ENCODE measurements at regions not wholly inside any gene's neighbourhood (a gene's known extent, or its start where the extent isn't known, plus 50 kb on each side); places are given as distances from the start of the nearest gene placed in this dataset.

DNA sequence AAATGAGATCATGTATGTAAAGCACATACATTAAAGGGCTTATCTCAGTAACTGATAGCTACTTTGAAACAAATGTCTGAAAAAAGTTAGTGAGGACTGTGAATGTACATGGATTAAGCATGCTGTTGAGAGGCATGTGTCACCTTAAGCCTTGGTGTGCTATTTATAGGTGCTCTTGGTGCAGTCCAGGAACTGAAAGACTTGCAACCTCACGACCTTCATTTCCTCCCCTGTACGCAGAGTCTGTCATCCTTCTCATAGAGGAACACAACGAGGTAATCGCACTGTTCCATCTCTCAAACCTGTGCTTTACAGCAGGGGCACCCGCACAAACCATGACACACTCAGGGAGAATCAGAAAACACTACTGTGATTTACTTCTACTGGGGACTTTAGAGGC lies 65.6 kb downstream of the UFM1 start:
- Histone ChIP-seq H3K36me3 (no peaks in the 10 kb centered on the region), H3K4me1 (no peaks in the 10 kb centered on the region), H3K4me3 (no peak overlapping the region), H3K27me3 (no peaks in the 10 kb centered on the region), H3K27ac (no peak overlapping the region), H3K9me3 (no peaks in the 10 kb centered on the region)
- DNase-seq, result no peak
- WGBS, 2 donors, result 25 to 34% methylated on average over 5 of the region's 5 CpGs
- TF ChIP-seq, protein P1, sequence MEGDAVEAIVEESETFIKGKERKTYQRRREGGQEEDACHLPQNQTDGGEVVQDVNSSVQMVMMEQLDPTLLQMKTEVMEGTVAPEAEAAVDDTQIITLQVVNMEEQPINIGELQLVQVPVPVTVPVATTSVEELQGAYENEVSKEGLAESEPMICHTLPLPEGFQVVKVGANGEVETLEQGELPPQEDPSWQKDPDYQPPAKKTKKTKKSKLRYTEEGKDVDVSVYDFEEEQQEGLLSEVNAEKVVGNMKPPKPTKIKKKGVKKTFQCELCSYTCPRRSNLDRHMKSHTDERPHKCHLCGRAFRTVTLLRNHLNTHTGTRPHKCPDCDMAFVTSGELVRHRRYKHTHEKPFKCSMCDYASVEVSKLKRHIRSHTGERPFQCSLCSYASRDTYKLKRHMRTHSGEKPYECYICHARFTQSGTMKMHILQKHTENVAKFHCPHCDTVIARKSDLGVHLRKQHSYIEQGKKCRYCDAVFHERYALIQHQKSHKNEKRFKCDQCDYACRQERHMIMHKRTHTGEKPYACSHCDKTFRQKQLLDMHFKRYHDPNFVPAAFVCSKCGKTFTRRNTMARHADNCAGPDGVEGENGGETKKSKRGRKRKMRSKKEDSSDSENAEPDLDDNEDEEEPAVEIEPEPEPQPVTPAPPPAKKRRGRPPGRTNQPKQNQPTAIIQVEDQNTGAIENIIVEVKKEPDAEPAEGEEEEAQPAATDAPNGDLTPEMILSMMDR (IDR thresholded peaks at IDR 0.05), result no peak
- no peak for TF ChIP-seq EP300 (IDR thresholded peaks at IDR 0.05)
- TF ChIP-seq POLR2A (IDR thresholded peaks at IDR 0.05), result no peak
- TF ChIP-seq POLR2AphosphoS5 (IDR thresholded peaks at IDR 0.05), result no peak
- ATAC-seq (ENCODE audit: low FRiP score in 2 of 2), result no peak

DNA sequence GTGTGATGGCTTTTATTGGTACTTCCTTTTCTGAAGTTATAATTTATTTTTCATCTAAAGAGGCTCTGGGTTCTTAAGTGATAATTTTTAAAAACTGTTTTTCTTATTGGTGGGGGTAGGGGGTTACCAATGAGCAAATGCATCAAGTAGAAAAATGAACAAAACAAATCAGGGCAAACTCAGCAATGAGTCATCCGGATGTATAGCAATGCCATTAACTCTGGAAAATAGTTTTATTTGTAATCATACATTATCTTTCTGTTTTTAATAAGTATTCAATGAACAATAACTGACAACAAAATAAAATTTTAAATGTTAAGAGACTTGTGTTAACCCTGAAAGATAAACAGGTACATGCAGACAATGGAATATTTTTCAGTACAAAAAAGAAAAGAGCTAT lies 67.6 kb downstream of the UFM1 start:
- H3K36me3 ChIP-seq, result no peaks in the 10 kb centered on the region
- 88 to 94% methylated on average over 1 of the region's 1 CpG for WGBS, 2 donors
- no peak overlapping the region for H3K4me3 ChIP-seq
- no peaks in the 10 kb centered on the region for H3K27me3 ChIP-seq
- no peak overlapping the region for H3K27ac ChIP-seq
- H3K4me1 ChIP-seq, result no peaks in the 10 kb centered on the region
- DNase-seq (no peak), ATAC-seq (ENCODE audit: low FRiP score in 2 of 2) (no peak)
- H3K9me3 ChIP-seq, result no peaks in the 10 kb centered on the region
- TF ChIP-seq, protein P1 (IDR thresholded peaks at IDR 0.05), result no peak
- no peak for TF ChIP-seq EP300 (IDR thresholded peaks at IDR 0.05)
- no peak for TF ChIP-seq POLR2A (IDR thresholded peaks at IDR 0.05)
- no peak for TF ChIP-seq POLR2AphosphoS5 (IDR thresholded peaks at IDR 0.05)

DNA sequence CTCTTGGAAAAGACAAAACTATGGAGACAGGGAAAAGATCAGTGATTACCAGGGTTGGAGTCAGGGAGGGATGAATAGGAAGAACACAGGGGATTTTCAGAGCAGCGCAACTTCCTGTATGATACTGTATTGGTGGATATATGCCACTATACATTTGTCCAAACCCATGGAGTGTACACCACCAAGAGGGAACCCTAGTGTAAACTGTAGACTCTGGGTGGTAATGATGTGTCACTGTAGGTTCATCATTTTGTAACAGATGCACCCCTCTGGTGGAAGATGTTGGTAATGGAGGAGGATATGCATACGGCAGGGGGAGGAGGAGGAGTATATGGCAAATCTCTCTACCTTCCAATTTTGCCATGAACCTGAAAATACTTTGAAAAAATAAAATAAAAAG lies 68.1 kb downstream of the UFM1 start:
- no peaks in the 10 kb centered on the region for H3K27me3 ChIP-seq
- H3K36me3 ChIP-seq, result no peaks in the 10 kb centered on the region
- no peaks in the 10 kb centered on the region for H3K9me3 ChIP-seq
- WGBS, 2 donors, result 72 to 75% methylated on average over 2 of the region's 2 CpGs
- DNase-seq (no peak), ATAC-seq (ENCODE audit: low FRiP score in 2 of 2) (no peak)
- no peak overlapping the region for H3K27ac ChIP-seq
- TF ChIP-seq, protein P1 (IDR thresholded peaks at IDR 0.05), result peak in 2 of 6 experiments; percentile 10 to 16
- TF ChIP-seq POLR2A (IDR thresholded peaks at IDR 0.05), result no peak
- no peaks in the 10 kb centered on the region for H3K4me1 ChIP-seq
- H3K4me3 ChIP-seq, result no peak overlapping the region

DNA sequence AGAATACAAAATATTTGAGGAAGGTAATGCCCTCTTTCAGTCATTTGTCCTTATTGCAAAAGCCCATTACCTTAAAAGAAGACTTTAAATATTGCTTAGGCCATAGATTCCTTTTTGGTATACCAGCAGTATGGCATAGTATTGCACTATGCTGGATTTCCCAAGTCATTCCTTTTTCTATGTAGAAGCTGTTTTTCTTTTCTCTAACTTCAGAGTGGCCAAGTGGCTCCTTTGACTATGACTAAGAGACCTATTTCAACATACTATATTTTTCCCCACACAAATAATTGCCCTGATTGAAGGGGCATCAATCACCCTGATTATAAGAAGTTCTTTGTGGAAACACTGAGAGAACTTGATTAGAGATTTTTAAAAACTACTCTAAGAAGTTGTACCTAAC lies 68.6 kb downstream of the UFM1 start:
- no peak overlapping the region for H3K27ac ChIP-seq
- no peaks in the 10 kb centered on the region for H3K9me3 ChIP-seq
- no peak for DNase-seq
- no peak for TF ChIP-seq POLR2A (IDR thresholded peaks at IDR 0.05)
- TF ChIP-seq, protein P1 (IDR thresholded peaks at IDR 0.05), result no peak
- TF ChIP-seq POLR2AphosphoS5 (IDR thresholded peaks at IDR 0.05), result no peak
- TF ChIP-seq EP300 (IDR thresholded peaks at IDR 0.05), result no peak
- H3K4me1 ChIP-seq, result no peaks in the 10 kb centered on the region
- H3K27me3 ChIP-seq, result no peaks in the 10 kb centered on the region
- no peaks in the 10 kb centered on the region for H3K36me3 ChIP-seq
- no peak overlapping the region for H3K4me3 ChIP-seq
- ATAC-seq (ENCODE audit: low FRiP score in 2 of 2), result no peak

DNA sequence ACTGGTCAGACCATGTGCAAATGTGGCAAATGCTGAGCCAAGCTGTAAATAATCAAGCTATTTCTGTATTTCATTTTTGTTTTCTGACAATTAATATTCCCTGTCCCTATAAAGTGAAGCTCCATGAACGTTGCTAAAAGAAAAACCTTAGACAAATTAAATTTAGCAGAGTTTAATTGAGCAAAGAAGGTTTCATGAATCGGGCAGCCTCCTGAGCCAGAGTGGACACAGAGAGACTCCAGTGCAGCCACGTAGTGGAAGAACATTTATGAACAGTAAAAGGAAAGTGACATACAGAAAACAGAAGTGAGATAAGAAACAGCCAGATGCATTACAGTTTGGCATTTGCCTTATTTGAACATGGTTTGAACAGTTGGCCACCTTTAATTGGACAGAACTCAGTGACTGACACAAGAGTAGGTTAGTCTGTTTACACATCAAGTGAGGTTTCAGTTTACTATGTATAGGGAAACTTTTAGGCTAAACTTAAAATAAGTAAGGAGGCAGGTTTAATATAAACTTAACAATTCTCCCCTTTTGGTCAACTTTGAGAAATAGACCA lies 69.7 kb downstream of the UFM1 start:
- no peaks in the 10 kb centered on the region for H3K9me3 ChIP-seq
- WGBS, 2 donors, result 37 to 80% methylated on average over 3 of the region's 3 CpGs
- H3K36me3 ChIP-seq, result no peaks in the 10 kb centered on the region
- H3K27ac ChIP-seq, result no peak overlapping the region
- H3K27me3 ChIP-seq, result no peaks in the 10 kb centered on the region
- ATAC-seq (ENCODE audit: low FRiP score in 2 of 2), result no peak
- DNase-seq, result no peak
- no peaks in the 10 kb centered on the region for H3K4me1 ChIP-seq
- H3K4me3 ChIP-seq, result no peak overlapping the region
- no peak for TF ChIP-seq POLR2AphosphoS5 (IDR thresholded peaks at IDR 0.05)
- no peak for TF ChIP-seq EP300 (IDR thresholded peaks at IDR 0.05)
- TF ChIP-seq, protein P1 (IDR thresholded peaks at IDR 0.05), result no peak
- no peak for TF ChIP-seq POLR2A (IDR thresholded peaks at IDR 0.05)
